NOMO-1 treated with DMSO at 0.1 percent for 48 hours (cell line): ENCODE measurements at regions not wholly inside any gene's neighbourhood (a gene's known extent, or its start where the extent isn't known, plus 50 kb on each side); places are given as distances from the start of the nearest gene placed in this dataset.
"Not testable (repeated sequence)": the region's sequence is repeated elsewhere in the genome, so short reads cannot be mapped to it uniquely, and the experiment has no call there.

Experiments used
- DNase-seq: peaks from one replicate; lab custom pipeline; 2025; ENCODE audit not compliant: unreplicated experiment; lab: John Stamatoyannopoulos, UW

DNA sequence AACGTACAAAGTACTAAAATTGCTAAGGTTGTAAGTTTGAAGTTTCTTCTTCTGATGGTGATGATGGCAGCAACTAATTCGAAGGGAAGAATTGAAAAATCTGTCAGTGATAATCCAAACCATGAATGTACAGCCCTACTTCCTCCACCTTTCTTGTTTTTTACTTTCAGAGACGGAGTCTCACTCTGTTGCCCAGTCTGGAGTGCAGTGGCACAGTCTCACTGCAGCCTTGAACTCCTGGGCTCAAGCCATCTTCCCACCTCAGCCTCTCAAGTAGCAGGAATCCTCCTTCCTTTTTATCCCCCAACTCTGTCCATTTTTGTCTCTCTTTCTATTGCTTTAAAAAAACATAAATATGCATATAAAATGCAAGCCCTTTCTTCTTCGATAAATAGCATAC, 112.3 kb upstream of the SOX21 start:
- no peak for DNase-seq

GRCh38 chr13:94822356-94822755, 110.0 kb upstream of the SOX21 start:
- no peak for DNase-seq

GRCh38 chr13:94816256-94816655, 103.9 kb upstream of the SOX21 start:
- DNase-seq = no peak

DNA sequence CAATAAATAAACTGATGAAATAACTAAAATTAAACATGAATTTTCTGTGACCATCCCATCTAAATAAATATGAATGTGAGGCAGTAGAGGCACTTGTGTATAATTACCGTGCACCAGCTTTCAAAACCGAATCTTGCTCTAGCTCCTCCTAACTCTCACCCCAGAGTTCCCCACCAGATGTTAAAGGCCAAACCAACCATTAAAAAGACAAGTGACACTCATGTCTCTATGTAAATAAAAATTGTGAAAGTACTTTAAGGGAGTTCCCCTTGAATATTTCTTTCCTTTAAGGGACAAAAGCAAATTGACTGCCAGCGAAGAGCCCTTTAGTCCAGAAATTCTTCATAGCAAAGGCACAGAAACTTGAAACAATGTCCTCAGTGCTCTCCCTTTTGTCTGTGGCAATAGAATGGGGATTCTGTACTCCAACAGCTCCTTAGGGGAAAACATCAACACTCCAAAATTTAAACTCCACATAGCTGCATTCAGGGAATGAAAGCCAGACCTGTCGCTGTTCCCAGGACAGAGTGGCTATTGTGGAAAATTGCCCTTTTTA, 101.7 kb upstream of the SOX21 start:
- DNase-seq = no peak

DNA sequence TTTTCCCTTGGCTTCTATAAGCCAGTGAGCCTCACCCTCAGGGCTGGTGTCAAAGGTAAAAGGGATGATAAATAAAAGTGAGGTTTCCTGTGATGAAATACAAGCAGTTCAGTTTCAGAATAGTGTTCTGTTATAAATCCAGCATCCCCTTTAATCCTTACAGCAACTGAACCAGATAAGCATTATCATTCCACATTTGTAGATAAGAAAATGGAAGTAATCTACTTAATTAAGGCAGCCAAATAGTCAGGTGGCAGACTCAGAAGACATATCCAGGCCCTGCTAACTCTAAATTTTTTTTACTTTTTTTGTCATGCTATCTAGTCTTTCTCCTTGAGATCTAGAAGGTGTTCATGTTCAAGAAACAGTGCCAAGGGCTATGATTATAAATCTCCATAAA, 99.4 kb upstream of the SOX21 start:
- DNase-seq = no peak

GRCh38 chr13:94800423-94800822, 88.1 kb upstream of the SOX21 start:
- DNase-seq = no peak

- no peak for DNase-seq
These were observed 87.0 kb upstream of the SOX21 start for GRCh38 chr13:94799299-94799698.

DNA sequence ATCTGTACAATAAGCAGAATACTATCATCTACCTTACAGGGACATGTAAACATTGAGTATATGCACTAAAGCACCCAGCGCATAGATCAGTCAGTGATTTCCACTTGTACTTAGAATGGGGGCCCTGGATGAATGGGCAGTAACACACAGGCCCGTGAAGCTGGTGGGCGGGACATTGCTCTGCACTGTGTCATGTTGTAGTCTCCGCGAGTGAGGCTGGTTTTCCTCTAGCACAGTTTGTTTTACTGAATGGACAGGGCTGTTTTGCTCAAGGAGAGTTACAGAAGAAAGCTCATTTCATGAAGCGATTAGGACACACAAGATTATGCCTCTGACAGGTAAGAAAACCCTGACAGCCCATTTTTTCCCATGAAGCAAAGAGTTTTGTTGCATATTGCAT, 86.4 kb upstream of the SOX21 start:
- DNase-seq = no peak

DNA sequence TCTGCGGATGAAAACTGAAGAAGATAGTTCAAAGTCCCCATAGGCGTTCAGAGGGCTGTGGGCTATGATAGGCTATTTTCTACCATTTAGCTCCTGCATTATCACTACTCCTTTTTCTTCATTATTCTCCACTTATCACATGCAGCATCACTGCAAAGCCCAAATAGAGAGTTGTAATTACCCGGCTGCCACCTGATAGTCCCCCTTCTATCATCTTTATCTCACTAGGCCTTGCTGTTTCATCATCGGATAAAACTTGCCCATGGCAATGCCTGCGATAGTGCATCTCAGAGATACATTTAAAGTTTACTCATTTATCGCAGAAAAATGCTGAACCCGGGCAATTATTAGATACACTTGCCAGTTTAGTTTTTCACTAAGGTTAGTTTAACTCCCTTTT, 82.9 kb upstream of the SOX21 start:
- no peak for DNase-seq

GRCh38 chr13:94786246-94786645, 73.9 kb upstream of the SOX21 start:
- DNase-seq = not testable (repeated sequence)

DNA sequence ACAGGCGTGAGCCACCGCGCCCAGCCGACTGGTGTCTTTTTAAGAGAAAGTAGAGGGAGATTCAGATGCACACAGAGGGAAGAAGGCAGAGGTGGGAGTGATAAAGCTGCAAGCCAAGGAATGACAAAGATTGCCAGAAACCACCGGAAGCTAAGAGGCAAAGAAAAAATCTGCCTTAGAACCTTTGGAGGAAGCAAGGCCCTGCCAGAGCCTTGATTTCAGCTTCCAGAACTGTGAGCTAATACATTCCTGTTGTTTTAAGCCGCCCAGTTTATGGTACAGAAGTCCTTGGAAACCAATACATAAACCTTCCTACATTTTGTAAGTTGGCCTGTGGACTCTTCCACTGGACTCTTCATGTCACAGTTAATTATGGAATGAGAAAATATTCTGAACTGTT, 71.7 kb upstream of the SOX21 start:
- no peak for DNase-seq

GRCh38 chr13:94783489-94783888, 71.1 kb upstream of the SOX21 start:
- DNase-seq = no peak

- no peak for DNase-seq
These were observed 68.1 kb upstream of the SOX21 start for GRCh38 chr13:94780421-94780820.

DNA sequence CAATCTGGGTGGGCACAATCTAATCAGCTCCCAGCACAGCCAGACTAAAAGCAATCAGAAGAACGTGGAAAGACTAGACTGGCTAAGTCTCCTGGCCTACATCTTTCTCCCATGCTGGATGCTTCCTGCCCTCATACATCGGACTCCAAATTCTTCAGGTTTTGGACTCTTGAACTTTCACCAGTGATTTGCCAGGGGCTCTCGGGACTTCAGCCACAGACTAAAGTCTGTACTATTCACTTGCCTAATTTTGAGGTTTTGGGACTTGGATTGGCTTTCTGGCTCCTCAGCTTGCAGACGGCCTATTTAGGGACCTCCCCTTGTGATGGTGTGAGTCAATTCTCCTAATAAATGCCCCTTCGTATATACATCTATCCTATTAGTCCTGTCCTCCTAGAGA, 66.6 kb upstream of the SOX21 start:
- no peak for DNase-seq

- no peak for DNase-seq
These were observed 66.2 kb upstream of the SOX21 start for GRCh38 chr13:94778585-94778984.

GRCh38 chr13:94776956-94777355, 64.6 kb upstream of the SOX21 start:
- no peak for DNase-seq

- no peak for DNase-seq
These were observed 64.0 kb upstream of the SOX21 start for GRCh38 chr13:94776300-94776699.

- DNase-seq = no peak
These were observed 53.5 kb upstream of the SOX21 start for GRCh38 chr13:94765814-94766213.

DNA sequence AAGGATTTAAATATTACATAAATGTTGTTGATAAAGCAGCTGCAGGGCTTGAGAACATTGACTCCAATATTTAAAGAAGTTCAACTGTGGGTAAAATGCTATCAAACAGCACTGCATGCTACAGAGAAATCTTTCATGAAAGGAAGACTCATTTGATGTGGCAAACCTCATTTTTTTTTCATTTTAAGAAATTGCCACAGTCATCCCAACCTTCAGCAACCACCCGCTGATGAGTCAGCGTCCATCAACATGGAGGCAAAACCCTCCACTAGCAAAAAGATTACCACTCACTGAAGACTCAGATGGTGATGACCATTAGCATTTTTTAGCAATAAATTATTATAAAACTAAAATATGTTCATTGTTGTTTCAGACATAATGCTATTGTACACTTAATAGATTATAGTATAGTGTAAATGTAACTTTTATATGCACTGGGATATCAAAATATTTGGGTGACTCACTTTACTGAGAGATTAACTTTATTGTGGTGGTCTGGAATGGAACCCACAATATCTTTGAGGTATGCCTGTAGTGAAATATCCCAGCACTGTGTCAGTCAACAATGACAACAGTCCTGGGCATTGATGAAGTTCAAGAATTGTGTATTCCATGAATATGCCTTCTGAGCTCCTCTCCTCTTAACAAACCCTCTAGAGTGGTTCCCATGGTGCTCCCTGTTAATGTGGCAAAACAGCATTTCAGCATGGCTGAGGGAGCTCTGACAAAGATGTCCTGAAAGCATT, 52.4 kb upstream of the SOX21 start:
- DNase-seq = no peak
